K562 (cell line): ENCODE measurements at regions not wholly inside any gene's neighbourhood (a gene's known extent, or its start where the extent isn't known, plus 50 kb on each side); places are given as distances from the start of the nearest gene placed in this dataset.

Experiments used
- ATAC-seq: fragments of 200-7000 bp; cut with Tn5 transposase; 3 replicates; pipeline ENCODE4 v1.9.1; 2020; ENCODE audit warnings: moderate library complexity
- BruUV-seq: library from RNA; stranded (reverse); fragments of 400-500 nt; replicated peaks from 2 replicates; lab custom pipeline; 2021; lab: Mats Ljungman, UMichigan
- CTCF ChIA-PET: fragments of 300-600 bp; formaldehyde crosslinking; extraction: SDS; loops from one replicate; lab custom pipeline; 2021; ENCODE audit warnings: low intra/inter-chr PET ratio; lab: Yijun Ruan, JAX
- POLR2A ChIA-PET: fragments of 300-600, 350-650 bp; sonication (Branson Sonifier 250); formaldehyde crosslinking; extraction: SDS; loops from one replicate; lab custom pipeline; 2021; ENCODE audit warnings: antibody characterized with exemption, inconsistent platforms; lab: Yijun Ruan, JAX
- DNase-seq, 4 experiments: peaks; one replicate each; pipeline versions ENCODE4 v3.0.0 to v3.0.0-alpha.2; 2011 to 2018; ENCODE audit warnings: low spot score in 3 of 4, mixed read lengths in 3 of 4; ENCODE audit errors: extremely low read depth in 1 of 4
- FAIRE-seq: peaks from 2 replicates; lab custom pipeline; 2011; peaks lifted over from hg19 to GRCh38; lab: Jason Lieb, UNC
- H2AFZ ChIP-seq: 2 replicates; pipeline ENCODE4 v1.6.0; 2011; ENCODE audit warnings: low read depth, low read length, control low read depth, inconsistent platforms
- H3K27ac ChIP-seq: fragments of 200-600 bp; 3 replicates; pipeline ENCODE4 v1.8.0; 2011; ENCODE audit warnings: low read depth, mild to moderate bottlenecking, control low read depth, inconsistent platforms, low read length, moderate library complexity, mixed read lengths; ENCODE audit errors: extremely low read depth
- H3K27me3 ChIP-seq, 2 experiments: fragments of 300-600 bp in 1 of 2; 2 replicates in 1 of 2; 3 replicates in 1 of 2; pipeline versions ENCODE4 v1.6.0 to v1.8.0; 2011; ENCODE audit warnings: inconsistent platforms in 2 of 2, low read length in 2 of 2, mild to moderate bottlenecking in 1 of 2, mixed read lengths in 1 of 2, moderate library complexity in 1 of 2; ENCODE audit not compliant: control insufficient read depth in 2 of 2, insufficient read depth in 2 of 2
- H3K36me3 ChIP-seq: fragments of 300-600 bp; 3 replicates; pipeline ENCODE4 v1.8.0; 2011; ENCODE audit warnings: mild to moderate bottlenecking, low read length, inconsistent platforms; ENCODE audit not compliant: control insufficient read depth, insufficient read depth
- H3K4me1 ChIP-seq, 2 experiments: fragments of 200-600 bp in 1 of 2; replicated peaks in 1 of 2; 2 replicates in 1 of 2; 3 replicates in 1 of 2; pipeline versions ENCODE4 v1.5.1 to v1.8.0; 2011; ENCODE audit warnings: inconsistent platforms in 2 of 2, low read length in 2 of 2, mild to moderate bottlenecking in 1 of 2, mixed read lengths in 1 of 2, moderate library complexity in 1 of 2; ENCODE audit not compliant: control insufficient read depth in 2 of 2, insufficient read depth in 2 of 2
- H3K4me2 ChIP-seq: 2 replicates; pipeline ENCODE4 v1.6.1; 2011; ENCODE audit warnings: low read length, control low read depth, inconsistent platforms, mixed read lengths; ENCODE audit not compliant: insufficient read depth
- H3K4me3 ChIP-seq: fragments of 200-600 bp; sonication (generic), shearing (Covaris generic); 2 replicates; pipeline ENCODE4 v1.5.1; 2016; ENCODE audit warnings: control low read depth, inconsistent platforms
- H3K79me2 ChIP-seq: fragments of 200-600 bp; 3 replicates; pipeline ENCODE4 v1.8.0; 2011; ENCODE audit warnings: low read length, inconsistent platforms; ENCODE audit not compliant: control insufficient read depth, insufficient read depth
- H3K9ac ChIP-seq, 2 experiments: 2 replicates each; pipeline versions ENCODE4 v1.6.0 to v1.6.1; 2011; ENCODE audit warnings: low read depth in 2 of 2, low read length in 2 of 2, control low read depth in 1 of 2, inconsistent platforms in 1 of 2, mild to moderate bottlenecking in 1 of 2, mixed read lengths in 1 of 2; ENCODE audit not compliant: insufficient read depth in 1 of 2
- H3K9me1 ChIP-seq: one replicate; pipeline ENCODE4 v1.6.0; 2011; ENCODE audit warnings: inconsistent platforms, mild to moderate bottlenecking, low read length, moderate library complexity; ENCODE audit not compliant: control insufficient read depth, insufficient read depth
- H3K9me3 ChIP-seq: replicated peaks from 2 replicates; pipeline ENCODE4 v1.5.1; 2011; ENCODE audit warnings: low read depth, low read length, inconsistent platforms; ENCODE audit not compliant: control insufficient read depth, insufficient read depth
- H4K20me1 ChIP-seq: replicated peaks from 2 replicates; pipeline ENCODE4 v1.6.1; 2011; ENCODE audit warnings: low read length, inconsistent platforms, mixed read lengths; ENCODE audit not compliant: control insufficient read depth, insufficient read depth
- BCOR ChIP-seq: fragments of 450-650 bp; IDR thresholded peaks from 2 replicates; pipeline ENCODE4 v1.6.1; 2016
- CXXC5 ChIP-seq: fragments of 250-450 bp; sonication (Bioruptor Pico); IDR thresholded peaks from 2 replicates; pipeline ENCODE4 v1.8.0; 2022; ENCODE audit warnings: inconsistent platforms, mild to moderate bottlenecking, moderate library complexity
- HDAC6 ChIP-seq: IDR thresholded peaks from 2 replicates; pipeline ENCODE4 v1.6.1; 2012; ENCODE audit warnings: low read depth, mild to moderate bottlenecking, control low read depth, inconsistent platforms, low read length, moderate library complexity
- KLF13 ChIP-seq: fragments of 450-650 bp; IDR thresholded peaks from 2 replicates; pipeline ENCODE4 v1.6.1; 2016; ENCODE audit warnings: missing genetic modification characterization, low read depth, mild to moderate bottlenecking, missing compliant biosample characterization, moderate library complexity, borderline replicate concordance
- NCOA6 ChIP-seq: fragments of 450-650 bp; IDR thresholded peaks from 2 replicates; pipeline ENCODE4 v1.6.1; 2017; ENCODE audit warnings: mild to moderate bottlenecking
- POLR2H ChIP-seq: IDR thresholded peaks from 2 replicates; pipeline ENCODE4 v1.6.1; 2016; ENCODE audit warnings: missing genetic modification characterization, low read depth, mild to moderate bottlenecking, control low read depth, missing compliant biosample characterization, moderate library complexity
- PTBP1 ChIP-seq: fragments of 200-400 bp; formaldehyde crosslinking; IDR thresholded peaks from 2 replicates; pipeline ENCODE4 v1.6.1; 2017; ENCODE audit warnings: low read depth, low read length
- RNF2 ChIP-seq: sonication (generic); IDR thresholded peaks from 2 replicates; pipeline ENCODE4 v1.6.1; 2016
- SIN3B ChIP-seq: fragments of 450-650 bp; IDR thresholded peaks from 2 replicates; pipeline ENCODE4 v1.6.1; 2017; ENCODE audit warnings: low read depth, mild to moderate bottlenecking, moderate library complexity
- TAF9B ChIP-seq: fragments of 450-650 bp; IDR thresholded peaks from 2 replicates; pipeline ENCODE4 v1.6.1; 2018; ENCODE audit warnings: mild to moderate bottlenecking; ENCODE audit not compliant: partially characterized antibody
- ZBTB5 ChIP-seq: fragments of 450-650 bp; IDR thresholded peaks from 2 replicates; pipeline ENCODE4 v1.6.1; 2017; ENCODE audit warnings: antibody characterized with exemption
- ZHX1 ChIP-seq: fragments of 150-350 bp; conservative IDR thresholded peaks from 2 replicates; pipeline ENCODE4 v1.6.1; 2014; ENCODE audit warnings: low read length
- ZNF780A ChIP-seq: fragments of 250-450 bp; sonication (Bioruptor Pico); IDR thresholded peaks from 2 replicates; pipeline ENCODE4 v1.5.0; 2021; ENCODE audit warnings: mild to moderate bottlenecking
- WGBS: fragments of 100-300 bp; shearing (Covaris generic); methylation state at CpG from one replicate; pipeline ENCODE4 v1.1.6; 2016; ENCODE audit warnings: low coverage, mixed read lengths; ENCODE audit not compliant: insufficient coverage; ENCODE audit errors: missing lambda C conversion rate; 5-methylcytosine and 5-hydroxymethylcytosine counted together
- in situ Hi-C: fragments of 300-500 bp; cut with MboI; formaldehyde crosslinking; loops from 4 replicates; pipeline ENCODE4 v1.15.0; 2018; ENCODE audit warnings: inconsistent platforms, mixed read lengths
- intact Hi-C: fragments of 100-400 bp; cut with micrococcal nuclease; formaldehyde crosslinking; loops from 2 replicates; pipeline ENCODE4 v1.14.2; 2022

- Histone ChIP-seq H3K27ac (no peak overlapping the region), H3K79me2 (no peaks in the 10 kb centered on the region), H4K20me1 (no peaks in the 10 kb centered on the region), H3K4me3 (no peak overlapping the region), H3K36me3 (no peaks in the 10 kb centered on the region), H3K9ac (no peak overlapping the region), H3K4me2 (no peak overlapping the region), H3K27me3 (no peaks in the 10 kb centered on the region), H2AFZ (no peak overlapping the region), H3K4me1 (no peaks in the 10 kb centered on the region), H3K9me3 (no peaks in the 10 kb centered on the region), H3K9me1 (no peaks in the 10 kb centered on the region)
- no TSS peak for BruUV-seq
- DNase-seq (no peak), FAIRE-seq (no peak), ATAC-seq (no peak)
- 0% methylated on average over 1 of the region's 1 CpG for WGBS
- ChIA-PET CTCF (no interaction called here), POLR2A (no interaction called here)
- TF ChIP-seq PTBP1: no peak
- TF ChIP-seq NCOA6: no peak
- no peak for TF ChIP-seq ZBTB5
- no peak for TF ChIP-seq SIN3B
- TF ChIP-seq BCOR: no peak
- no peak for TF ChIP-seq ZNF780A (CRISPR knock-in tag)
- TF ChIP-seq POLR2H (tag): no peak
- TF ChIP-seq TAF9B: no peak
- no peak for TF ChIP-seq CXXC5
- TF ChIP-seq ZHX1: no peak
- no peak for TF ChIP-seq RNF2
- TF ChIP-seq KLF13 (tag): no peak
- no peak for TF ChIP-seq HDAC6
- in situ Hi-C loops: no loop called here
- intact Hi-C loops: no loop called here
These were observed 146.8 kb upstream of the B3GAT2 start for GRCh38 chr6:71103641-71104040.
